ENCODE measurements at regions not wholly inside any gene's neighbourhood (a gene's known extent, or its start where the extent isn't known, plus 50 kb on each side); places are given as distances from the start of the nearest gene placed in this dataset.

- H3K9me3 ChIP-seq, result no peaks in the 10 kb centered on the region
- no peaks in the 10 kb centered on the region for H3K36me3 ChIP-seq (ENCODE audit: control insufficient read depth, insufficient read depth, low read length)
- no peaks in the 10 kb centered on the region for H3K27me3 ChIP-seq (replicated peaks; ENCODE audit: control insufficient read depth, insufficient read depth, low read length)
- H3K4me3 ChIP-seq (ENCODE audit: low read depth, low read length), result no peak overlapping the region
- intact Hi-C loops (cut with micrococcal nuclease; ENCODE audit: unreplicated experiment), result no loop called here
- CTCF ChIA-PET, result no interaction called here
- POLR2A ChIA-PET, result no interaction called here
- no TSS peak for BruUV-seq (replicated peaks)
- H3K9me3 Mint-ChIP-seq (ENCODE audit: unreplicated experiment), result no peaks in the 10 kb centered on the region
- H3K4me1 ChIP-seq, result peaks cover 5% of the 10 kb centered on the region; the same call in 1 of the 2 replicates
- H3K27me3 Mint-ChIP-seq (ENCODE audit: insufficient read depth, unreplicated experiment), result peaks cover 2% of the 10 kb centered on the region
- no peak overlapping the region for H3K27ac Mint-ChIP-seq (ENCODE audit: unreplicated experiment)
- H3K4me3 Mint-ChIP-seq (ENCODE audit: unreplicated experiment), result no peak overlapping the region
- H3K36me3 Mint-ChIP-seq (ENCODE audit: insufficient read depth, unreplicated experiment), result no peaks in the 10 kb centered on the region
- TF ChIP-seq, protein P1, sequence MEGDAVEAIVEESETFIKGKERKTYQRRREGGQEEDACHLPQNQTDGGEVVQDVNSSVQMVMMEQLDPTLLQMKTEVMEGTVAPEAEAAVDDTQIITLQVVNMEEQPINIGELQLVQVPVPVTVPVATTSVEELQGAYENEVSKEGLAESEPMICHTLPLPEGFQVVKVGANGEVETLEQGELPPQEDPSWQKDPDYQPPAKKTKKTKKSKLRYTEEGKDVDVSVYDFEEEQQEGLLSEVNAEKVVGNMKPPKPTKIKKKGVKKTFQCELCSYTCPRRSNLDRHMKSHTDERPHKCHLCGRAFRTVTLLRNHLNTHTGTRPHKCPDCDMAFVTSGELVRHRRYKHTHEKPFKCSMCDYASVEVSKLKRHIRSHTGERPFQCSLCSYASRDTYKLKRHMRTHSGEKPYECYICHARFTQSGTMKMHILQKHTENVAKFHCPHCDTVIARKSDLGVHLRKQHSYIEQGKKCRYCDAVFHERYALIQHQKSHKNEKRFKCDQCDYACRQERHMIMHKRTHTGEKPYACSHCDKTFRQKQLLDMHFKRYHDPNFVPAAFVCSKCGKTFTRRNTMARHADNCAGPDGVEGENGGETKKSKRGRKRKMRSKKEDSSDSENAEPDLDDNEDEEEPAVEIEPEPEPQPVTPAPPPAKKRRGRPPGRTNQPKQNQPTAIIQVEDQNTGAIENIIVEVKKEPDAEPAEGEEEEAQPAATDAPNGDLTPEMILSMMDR (IDR thresholded peaks at IDR 0.05; ENCODE audit: insufficient read depth in 1 of 2, low read depth in 1 of 2, low read length in 1 of 2, severe bottlenecking in 1 of 2, unreplicated experiment in 1 of 2), result no peak
- peak in 1 of 2 experiments; percentile 18 for DNase-seq
- H3K4me1 Mint-ChIP-seq (ENCODE audit: low read depth, unreplicated experiment), result no peaks in the 10 kb centered on the region
Observed at GRCh38 chr7:28891192-28891875, 66.8 kb downstream of the TRIL start.

DNA sequence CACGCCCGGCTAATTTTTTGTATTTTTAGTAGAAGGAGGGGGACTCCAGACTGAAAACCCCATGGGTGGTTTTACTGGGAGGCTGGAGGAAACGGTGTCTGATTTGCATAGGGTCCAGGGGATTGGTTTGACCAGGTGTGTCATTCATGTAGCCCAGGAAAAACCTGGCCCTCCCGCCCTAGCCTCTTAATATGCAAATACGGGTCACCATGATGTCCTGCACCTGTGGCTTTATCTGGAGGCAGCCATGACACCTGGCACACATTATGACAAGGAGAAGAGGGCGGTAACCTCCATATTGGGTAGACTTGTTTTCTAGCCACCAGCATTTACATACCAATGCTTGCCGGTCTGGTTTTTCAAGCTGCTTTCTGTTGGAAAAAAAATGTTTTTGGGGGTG, 68.0 kb downstream of the TRIL start:
- Histone ChIP-seq H3K9me3 (no peaks in the 10 kb centered on the region), H3K4me3 (ENCODE audit: low read depth, low read length) (no peak overlapping the region), H3K4me1 (peaks cover 5% of the 10 kb centered on the region; the same call in 1 of the 2 replicates), H3K27me3 (replicated peaks; ENCODE audit: control insufficient read depth, insufficient read depth, low read length) (0 out of 2 replicates have a peak, but pooled peaks cover 1% of the 10 kb centered on the region), H3K36me3 (ENCODE audit: control insufficient read depth, insufficient read depth, low read length) (no peaks in the 10 kb centered on the region)
- Mint-ChIP-seq H3K4me1 (ENCODE audit: low read depth, unreplicated experiment) (no peaks in the 10 kb centered on the region), H3K27ac (ENCODE audit: unreplicated experiment) (no peak overlapping the region), H3K4me3 (ENCODE audit: unreplicated experiment) (no peak overlapping the region), H3K36me3 (ENCODE audit: insufficient read depth, unreplicated experiment) (no peaks in the 10 kb centered on the region), H3K9me3 (ENCODE audit: unreplicated experiment) (no peaks in the 10 kb centered on the region), H3K27me3 (ENCODE audit: insufficient read depth, unreplicated experiment) (peaks cover 4% of the 10 kb centered on the region)
- ChIA-PET POLR2A (no interaction called here), CTCF (no interaction called here)
- DNase-seq, result no peak
- TF ChIP-seq, protein P1 (IDR thresholded peaks at IDR 0.05; ENCODE audit: insufficient read depth in 1 of 2, low read depth in 1 of 2, low read length in 1 of 2, severe bottlenecking in 1 of 2, unreplicated experiment in 1 of 2), result no peak
- BruUV-seq (replicated peaks), result no TSS peak
- intact Hi-C loops (cut with micrococcal nuclease; ENCODE audit: unreplicated experiment), result no loop called here

DNA sequence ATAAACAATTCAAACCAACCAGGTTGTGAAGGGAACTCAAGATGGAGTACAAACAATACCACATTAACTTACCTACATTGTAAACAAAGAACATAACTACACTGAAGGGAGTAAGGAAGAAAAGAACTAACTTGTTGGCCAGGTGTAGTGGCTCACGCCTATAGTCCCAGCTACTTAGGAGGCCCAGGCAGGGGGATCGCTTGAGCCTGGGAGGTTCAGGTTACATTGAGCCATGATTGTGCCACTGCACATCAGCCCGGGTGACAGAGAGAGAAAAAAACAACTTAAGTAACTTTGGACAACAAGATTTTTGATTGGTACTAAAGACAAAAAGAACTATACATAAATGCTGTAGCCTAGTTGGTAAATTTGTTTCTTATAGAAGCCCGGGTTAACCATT, 68.8 kb downstream of the TRIL start:
- no peak overlapping the region for H3K4me3 Mint-ChIP-seq (ENCODE audit: unreplicated experiment)

More for the DNA sequence above, 68.8 kb downstream of the TRIL start:
- intact Hi-C loops (cut with micrococcal nuclease; ENCODE audit: unreplicated experiment), result no loop called here
- Mint-ChIP-seq H3K9me3 (ENCODE audit: unreplicated experiment) (no peaks in the 10 kb centered on the region), H3K4me1 (ENCODE audit: low read depth, unreplicated experiment) (no peaks in the 10 kb centered on the region), H3K27ac (ENCODE audit: unreplicated experiment) (no peak overlapping the region), H3K36me3 (ENCODE audit: insufficient read depth, unreplicated experiment) (no peaks in the 10 kb centered on the region), H3K27me3 (ENCODE audit: insufficient read depth, unreplicated experiment) (peaks cover 7% of the 10 kb centered on the region)
- H3K4me1 ChIP-seq, result peaks cover 5% of the 10 kb centered on the region; the same call in 1 of the 2 replicates
- H3K9me3 ChIP-seq, result no peaks in the 10 kb centered on the region
- BruUV-seq (replicated peaks), result no TSS peak
- CTCF ChIA-PET, result no interaction called here
- TF ChIP-seq, protein P1 (IDR thresholded peaks at IDR 0.05; ENCODE audit: insufficient read depth in 1 of 2, low read depth in 1 of 2, low read length in 1 of 2, severe bottlenecking in 1 of 2, unreplicated experiment in 1 of 2), result no peak
- H3K4me3 ChIP-seq (ENCODE audit: low read depth, low read length), result no peak overlapping the region
- H3K27me3 ChIP-seq (replicated peaks; ENCODE audit: control insufficient read depth, insufficient read depth, low read length), result 0 out of 2 replicates have a peak, but pooled peaks cover 1% of the 10 kb centered on the region
- H3K36me3 ChIP-seq (ENCODE audit: control insufficient read depth, insufficient read depth, low read length), result no peaks in the 10 kb centered on the region
- POLR2A ChIA-PET, result no interaction called here
- DNase-seq, result no peak
